Stimulated activated naive B cell treated with anti-CD40 and anti-IgM and Interleukin-4, amounts not matched to agents 10 μg/mL and 1 μg/mL and 100 μg/mL, for 72 hours (primary cell): ENCODE measurements at regions not wholly inside any gene's neighbourhood (a gene's known extent, or its start where the extent isn't known, plus 50 kb on each side); places are given as distances from the start of the nearest gene placed in this dataset.

Experiments used
- ATAC-seq, 2 donors: fragments of 150-1000 bp; cut with Tn5 transposase; replicated peaks; 2 replicates each; pipeline ENCODE4 v1.10.0; 2021; ENCODE audit warnings: moderate library complexity in 1 of 2
- DNase-seq: peaks from one replicate; pipeline ENCODE4 v3.0.0; 2021
- H3K27ac Mint-ChIP-seq: one replicate; pipeline ENCODE4 v1.8.0; 2022; ENCODE audit warnings: mild to moderate bottlenecking, mixed read lengths
- H3K27me3 Mint-ChIP-seq, 2 donors: one replicate each; pipeline ENCODE4 v1.8.0; 2022; ENCODE audit warnings: mixed read lengths in 2 of 2
- H3K36me3 Mint-ChIP-seq, 2 donors: one replicate each; pipeline ENCODE4 v1.8.0; 2022; ENCODE audit warnings: mixed read lengths in 2 of 2, mild to moderate bottlenecking in 1 of 2
- H3K4me1 Mint-ChIP-seq, 2 donors: one replicate each; pipeline ENCODE4 v1.8.0; 2022; ENCODE audit warnings: mixed read lengths in 2 of 2, mild to moderate bottlenecking in 1 of 2
- H3K4me3 Mint-ChIP-seq, 2 donors: one replicate each; pipeline ENCODE4 v1.8.0; 2022; ENCODE audit warnings: mild to moderate bottlenecking in 2 of 2, mixed read lengths in 2 of 2, moderate library complexity in 1 of 2
- H3K9me3 Mint-ChIP-seq, 2 donors: one replicate each; pipeline ENCODE4 v1.8.0; 2022; ENCODE audit warnings: mixed read lengths in 2 of 2, mild to moderate bottlenecking in 1 of 2

- H3K4me3 Mint-ChIP-seq: no peak overlapping the region
- H3K36me3 Mint-ChIP-seq: no peaks in the 10 kb centered on the region
- ATAC-seq (no peak), DNase-seq (no peak)
- no peaks in the 10 kb centered on the region for H3K4me1 Mint-ChIP-seq
- no peak overlapping the region for H3K27ac Mint-ChIP-seq
- H3K27me3 Mint-ChIP-seq: no peaks in the 10 kb centered on the region
- peaks cover 0 to 5% of the 10 kb centered on the region in 2 donors for H3K9me3 Mint-ChIP-seq
Observed at GRCh38 chr3:76873532-76874242, 166.2 kb upstream of the ROBO2 start.

GRCh38 chr3:76879959-76880358 is 159.9 kb upstream of the ROBO2 start:
- Mint-ChIP-seq H3K36me3 (no peaks in the 10 kb centered on the region), H3K27ac (no peak overlapping the region), H3K4me3 (no peak overlapping the region), H3K9me3 (peaks cover 5 to 8% of the 10 kb centered on the region in 2 donors), H3K4me1 (no peaks in the 10 kb centered on the region), H3K27me3 (no peaks in the 10 kb centered on the region)
- ATAC-seq (no peak), DNase-seq (no peak)

- peaks cover under 1 to 5% of the 10 kb centered on the region in 2 donors for H3K9me3 Mint-ChIP-seq
- H3K27ac Mint-ChIP-seq: no peak overlapping the region
Observed at GRCh38 chr3:76886761-76887500, 153.0 kb upstream of the ROBO2 start.

GRCh38 chr3:76888856-76889255 is 151.0 kb upstream of the ROBO2 start:
- Mint-ChIP-seq H3K4me3 (no peak overlapping the region), H3K27ac (no peak overlapping the region), H3K9me3 (peaks cover 0 to 4% of the 10 kb centered on the region in 2 donors), H3K27me3 (no peaks in the 10 kb centered on the region), H3K36me3 (no peaks in the 10 kb centered on the region), H3K4me1 (no peaks in the 10 kb centered on the region)
- ATAC-seq: no peak
- DNase-seq: no peak

More at GRCh38 chr3:76886761-76887500, 153.0 kb upstream of the ROBO2 start:
- Mint-ChIP-seq H3K36me3 (no peaks in the 10 kb centered on the region), H3K4me1 (no peaks in the 10 kb centered on the region), H3K4me3 (no peak overlapping the region), H3K27me3 (no peaks in the 10 kb centered on the region)
- no peak for DNase-seq
- no peak for ATAC-seq

- Mint-ChIP-seq H3K27me3 (no peaks in the 10 kb centered on the region), H3K27ac (no peak overlapping the region)
Observed at GRCh38 chr3:76889911-76890310, 150.0 kb upstream of the ROBO2 start.

GRCh38 chr3:76897076-76897475 is 142.8 kb upstream of the ROBO2 start:
- no peaks in the 10 kb centered on the region for H3K27me3 Mint-ChIP-seq
- no peak overlapping the region for H3K4me3 Mint-ChIP-seq
- no peak overlapping the region for H3K27ac Mint-ChIP-seq
- ATAC-seq (no peak), DNase-seq (no peak)
- no peaks in the 10 kb centered on the region for H3K9me3 Mint-ChIP-seq
- H3K4me1 Mint-ChIP-seq: no peaks in the 10 kb centered on the region
- H3K36me3 Mint-ChIP-seq: no peaks in the 10 kb centered on the region

More at GRCh38 chr3:76889911-76890310, 150.0 kb upstream of the ROBO2 start:
- ATAC-seq: no peak
- H3K4me3 Mint-ChIP-seq: no peak overlapping the region
- no peak for DNase-seq
- H3K36me3 Mint-ChIP-seq: no peaks in the 10 kb centered on the region
- H3K9me3 Mint-ChIP-seq: peaks cover 0 to 4% of the 10 kb centered on the region in 2 donors
- no peaks in the 10 kb centered on the region for H3K4me1 Mint-ChIP-seq

- peaks cover 0 to 2% of the 10 kb centered on the region in 2 donors for H3K9me3 Mint-ChIP-seq
- DNase-seq (no peak), ATAC-seq (no peak)
- H3K4me1 Mint-ChIP-seq: no peaks in the 10 kb centered on the region
- no peaks in the 10 kb centered on the region for H3K27me3 Mint-ChIP-seq
- H3K36me3 Mint-ChIP-seq: no peaks in the 10 kb centered on the region
- H3K27ac Mint-ChIP-seq: no peak overlapping the region
- H3K4me3 Mint-ChIP-seq: no peak overlapping the region
Observed at GRCh38 chr3:76900596-76900995, 139.3 kb upstream of the ROBO2 start.

- H3K4me3 Mint-ChIP-seq: no peak overlapping the region
- H3K4me1 Mint-ChIP-seq: no peaks in the 10 kb centered on the region
- DNase-seq (no peak), ATAC-seq (no peak)
- H3K36me3 Mint-ChIP-seq: no peaks in the 10 kb centered on the region
- H3K27ac Mint-ChIP-seq: no peak overlapping the region
- no peaks in the 10 kb centered on the region for H3K27me3 Mint-ChIP-seq
- H3K9me3 Mint-ChIP-seq: peaks cover 2 to 4% of the 10 kb centered on the region in 2 donors
Observed at GRCh38 chr3:76908156-76908555, 131.7 kb upstream of the ROBO2 start.

GRCh38 chr3:76912841-76913383 is 127.0 kb upstream of the ROBO2 start:
- Mint-ChIP-seq H3K4me1 (no peaks in the 10 kb centered on the region), H3K36me3 (no peaks in the 10 kb centered on the region), H3K27me3 (no peaks in the 10 kb centered on the region), H3K27ac (no peak overlapping the region), H3K9me3 (peaks cover 0 to 4% of the 10 kb centered on the region in 2 donors), H3K4me3 (no peak overlapping the region)
- ATAC-seq: no peak
- no peak for DNase-seq

- Mint-ChIP-seq H3K4me1 (no peaks in the 10 kb centered on the region), H3K4me3 (no peak overlapping the region), H3K36me3 (no peaks in the 10 kb centered on the region), H3K27me3 (no peaks in the 10 kb centered on the region), H3K27ac (no peak overlapping the region), H3K9me3 (peaks cover 0 to 1% of the 10 kb centered on the region in 2 donors)
- DNase-seq: no peak
- no peak for ATAC-seq
Observed at GRCh38 chr3:76917436-76917835, 122.5 kb upstream of the ROBO2 start.

GRCh38 chr3:76920511-76920910 is 119.4 kb upstream of the ROBO2 start:
- DNase-seq: no peak
- no peak overlapping the region for H3K27ac Mint-ChIP-seq
- H3K4me1 Mint-ChIP-seq: no peaks in the 10 kb centered on the region
- ATAC-seq: no peak
- H3K4me3 Mint-ChIP-seq: no peak overlapping the region
- H3K27me3 Mint-ChIP-seq: no peaks in the 10 kb centered on the region
- H3K9me3 Mint-ChIP-seq: peaks cover 4% of the 10 kb centered on the region in 2 donors
- no peaks in the 10 kb centered on the region for H3K36me3 Mint-ChIP-seq

- no peak for ATAC-seq
- H3K4me1 Mint-ChIP-seq: no peaks in the 10 kb centered on the region
- H3K36me3 Mint-ChIP-seq: no peaks in the 10 kb centered on the region
- H3K9me3 Mint-ChIP-seq: peaks cover 4% of the 10 kb centered on the region in 2 donors
- H3K27ac Mint-ChIP-seq: no peak overlapping the region
- DNase-seq: no peak
- no peak overlapping the region for H3K4me3 Mint-ChIP-seq
- no peaks in the 10 kb centered on the region for H3K27me3 Mint-ChIP-seq
Observed at GRCh38 chr3:76923485-76923884, 116.4 kb upstream of the ROBO2 start.

- Mint-ChIP-seq H3K27ac (no peak overlapping the region), H3K4me1 (no peaks in the 10 kb centered on the region), H3K4me3 (no peak overlapping the region), H3K36me3 (no peaks in the 10 kb centered on the region), H3K9me3 (peaks cover 0 to 4% of the 10 kb centered on the region in 2 donors), H3K27me3 (no peaks in the 10 kb centered on the region)
- DNase-seq: no peak
- ATAC-seq: no peak
Observed at GRCh38 chr3:76930712-76931111, 109.2 kb upstream of the ROBO2 start.

- no peak for ATAC-seq
- H3K9me3 Mint-ChIP-seq: peaks cover 0 to 4% of the 10 kb centered on the region in 2 donors
- no peak overlapping the region for H3K27ac Mint-ChIP-seq
- H3K4me1 Mint-ChIP-seq: no peaks in the 10 kb centered on the region
- H3K27me3 Mint-ChIP-seq: no peaks in the 10 kb centered on the region
- H3K36me3 Mint-ChIP-seq: no peaks in the 10 kb centered on the region
- DNase-seq: no peak
- H3K4me3 Mint-ChIP-seq: no peak overlapping the region
Observed at GRCh38 chr3:76933245-76933644, 106.7 kb upstream of the ROBO2 start.

GRCh38 chr3:76938962-76939361 is 100.9 kb upstream of the ROBO2 start:
- Mint-ChIP-seq H3K36me3 (no peaks in the 10 kb centered on the region), H3K4me3 (no peak overlapping the region), H3K9me3 (peaks cover 0 to 1% of the 10 kb centered on the region in 2 donors), H3K27ac (no peak overlapping the region), H3K27me3 (no peaks in the 10 kb centered on the region), H3K4me1 (no peaks in the 10 kb centered on the region)
- ATAC-seq (no peak), DNase-seq (no peak)
